PC-3 (cell line): ENCODE measurements at regions not wholly inside any gene's neighbourhood (a gene's known extent, or its start where the extent isn't known, plus 50 kb on each side); places are given as distances from the start of the nearest gene placed in this dataset.

Experiments
- ATAC-seq: fragments of 200-7000 bp; cut with Tn5 transposase; 2 replicates; pipeline ENCODE4 v1.9.1; 2020; ENCODE audit warnings: mild to moderate bottlenecking, moderate library complexity
- BruUV-seq: library from RNA; stranded (reverse); fragments of 400-500 nt; replicated peaks from 2 replicates; lab custom pipeline; 2021; lab: Mats Ljungman, UMichigan
- CTCF ChIA-PET: fragments of 300-600 bp; sonication (Branson Sonifier 250); formaldehyde crosslinking; loops from one replicate; lab custom pipeline; 2022; ENCODE audit warnings: antibody characterized with exemption; lab: Charles Lee
- POLR2A ChIA-PET: fragments of 300-600 bp; sonication (Branson Sonifier 250); formaldehyde crosslinking; loops from one replicate; lab custom pipeline; 2022; ENCODE audit warnings: antibody characterized with exemption; ENCODE audit not compliant: unreplicated experiment; lab: Charles Lee
- DNase-seq: peaks from one replicate; pipeline ENCODE4 v3.0.0-alpha.2; 2015
- H2AFZ ChIP-seq: fragments of 300-600 bp; sonication (generic); 2 replicates; pipeline ENCODE4 v1.6.0; 2016; ENCODE audit warnings: antibody characterized with exemption, low read length
- H3F3A ChIP-seq: fragments of 300-600 bp; sonication (generic); one replicate; pipeline ENCODE4 v1.6.0; 2017; ENCODE audit warnings: antibody characterized with exemption, low read length, control low read depth, mild to moderate bottlenecking; ENCODE audit not compliant: unreplicated experiment
- H3K27ac ChIP-seq: fragments of 300-600 bp; sonication (generic); 2 replicates; pipeline ENCODE4 v1.5.1; 2016; ENCODE audit warnings: mild to moderate bottlenecking, low read length
- H3K27me3 ChIP-seq: fragments of 300-600 bp; sonication (generic); 2 replicates; pipeline ENCODE4 v1.6.1; 2016; ENCODE audit warnings: low read length, mixed read lengths
- H3K36me3 ChIP-seq: fragments of 300-600 bp; sonication (generic); 2 replicates; pipeline ENCODE4 v1.6.1; 2016; ENCODE audit warnings: low read depth, mixed run types, low read length, mixed read lengths
- H3K4me1 ChIP-seq: fragments of 300-600 bp; sonication (generic); 2 replicates; pipeline ENCODE4 v1.5.1; 2016; ENCODE audit warnings: low read length; ENCODE audit not compliant: insufficient read depth
- H3K4me2 ChIP-seq: fragments of 300-600 bp; sonication (generic); 2 replicates; pipeline ENCODE4 v1.6.0; 2016; ENCODE audit warnings: low read length
- H3K4me3 ChIP-seq: fragments of 300-600 bp; sonication (generic); 2 replicates; pipeline ENCODE4 v1.5.1; 2016; ENCODE audit warnings: mild to moderate bottlenecking, low read length, mixed read lengths
- H3K79me2 ChIP-seq: fragments of 300-600 bp; sonication (generic); 2 replicates; pipeline ENCODE4 v1.6.1; 2017; ENCODE audit warnings: low read length, mixed read lengths
- H3K9ac ChIP-seq: fragments of 300-600 bp; sonication (generic); 2 replicates; pipeline ENCODE4 v1.6.0; 2016; ENCODE audit warnings: mild to moderate bottlenecking, low read length
- H3K9me2 ChIP-seq: fragments of 300-600 bp; sonication (generic); replicated peaks from 2 replicates; pipeline ENCODE4 v1.6.1; 2016; ENCODE audit warnings: mixed run types, low read length, mixed read lengths
- H3K9me3 ChIP-seq: fragments of 300-600 bp; sonication (generic); 2 replicates; pipeline ENCODE4 v1.6.1; 2016; ENCODE audit warnings: low read length, mixed read lengths
- H4K20me1 ChIP-seq: fragments of 300-600 bp; sonication (generic); 2 replicates; pipeline ENCODE4 v1.6.1; 2016; ENCODE audit warnings: low read length, mixed read lengths
- CTCF ChIP-seq: fragments of 300-600 bp; sonication (generic); conservative IDR thresholded peaks from 2 replicates; pipeline ENCODE4 v1.5.1; 2017; ENCODE audit warnings: antibody characterized with exemption, low read depth, mild to moderate bottlenecking, low read length
- EZH2 ChIP-seq: fragments of 300-600 bp; sonication (generic); IDR thresholded peaks from one replicate; pipeline ENCODE4 v1.6.1; 2017; ENCODE audit warnings: antibody characterized with exemption, mild to moderate bottlenecking, low read length; ENCODE audit not compliant: unreplicated experiment
- EZH2phosphoT487 ChIP-seq: fragments of 300-600 bp; sonication (generic); IDR thresholded peaks from 2 replicates; pipeline ENCODE4 v1.6.1; 2018; ENCODE audit warnings: mild to moderate bottlenecking, antibody characterized with exemption, low read length, borderline replicate concordance
- intact Hi-C: fragments of 100-400 bp; cut with micrococcal nuclease; formaldehyde crosslinking; loops from 2 replicates; pipeline ENCODE4 v1.9.0; 2023

- H3K4me2 ChIP-seq = no peak overlapping the region
- no peaks in the 10 kb centered on the region for H3K27me3 ChIP-seq
- no peaks in the 10 kb centered on the region for H3F3A ChIP-seq
- H3K9ac ChIP-seq = no peak overlapping the region
- TF ChIP-seq CTCF (no peak), EZH2 (no peak), EZH2phosphoT487 (no peak)
- H4K20me1 ChIP-seq = no peaks in the 10 kb centered on the region
- no peaks in the 10 kb centered on the region for H3K4me1 ChIP-seq
- no peak overlapping the region for H3K27ac ChIP-seq
- ChIA-PET POLR2A (no interaction called here), CTCF (no interaction called here)
- no peak overlapping the region for H2AFZ ChIP-seq
- no TSS peak for BruUV-seq
- H3K36me3 ChIP-seq = no peaks in the 10 kb centered on the region
- no peaks in the 10 kb centered on the region for H3K79me2 ChIP-seq
- no peaks in the 10 kb centered on the region for H3K9me3 ChIP-seq
- intact Hi-C loops = no loop called here
- ATAC-seq (no peak), DNase-seq (no peak)
- H3K4me3 ChIP-seq = no peak overlapping the region
- H3K9me2 ChIP-seq = no peaks in the 10 kb centered on the region
These were observed 627.9 kb upstream of the KIRREL3 start for GRCh38 chr11:127628458-127628785.

- CTCF ChIA-PET = no interaction called here
- BruUV-seq = no TSS peak
- intact Hi-C loops = no loop called here
- no peaks in the 10 kb centered on the region for H3K79me2 ChIP-seq
- H3K4me2 ChIP-seq = no peak overlapping the region
- POLR2A ChIA-PET = no interaction called here
- H3F3A ChIP-seq = no peaks in the 10 kb centered on the region
- no peaks in the 10 kb centered on the region for H3K9me2 ChIP-seq
- no peak for DNase-seq
- H3K9me3 ChIP-seq = no peaks in the 10 kb centered on the region
- no peaks in the 10 kb centered on the region for H3K27me3 ChIP-seq
- no peak overlapping the region for H2AFZ ChIP-seq
- no peak overlapping the region for H3K9ac ChIP-seq
- no peak overlapping the region for H3K27ac ChIP-seq
- H3K4me1 ChIP-seq = no peaks in the 10 kb centered on the region
- TF ChIP-seq CTCF (no peak), EZH2phosphoT487 (no peak), EZH2 (no peak)
- no peaks in the 10 kb centered on the region for H3K36me3 ChIP-seq
- H4K20me1 ChIP-seq = no peaks in the 10 kb centered on the region
- H3K4me3 ChIP-seq = no peak overlapping the region
- no peak for ATAC-seq
These were observed 627.3 kb upstream of the KIRREL3 start for GRCh38 chr11:127627629-127628457.

GRCh38 chr11:127627204-127627603 lies 626.6 kb upstream of the KIRREL3 start:
- no TSS peak for BruUV-seq

More at GRCh38 chr11:127627204-127627603, 626.6 kb upstream of the KIRREL3 start:
- ATAC-seq (no peak), DNase-seq (no peak)
- Histone ChIP-seq H2AFZ (no peak overlapping the region), H3K27me3 (no peaks in the 10 kb centered on the region), H4K20me1 (no peaks in the 10 kb centered on the region), H3K9me2 (no peaks in the 10 kb centered on the region), H3K27ac (no peak overlapping the region), H3K79me2 (no peaks in the 10 kb centered on the region), H3K36me3 (no peaks in the 10 kb centered on the region), H3F3A (no peaks in the 10 kb centered on the region), H3K9ac (no peak overlapping the region), H3K4me2 (no peak overlapping the region), H3K4me3 (no peak overlapping the region), H3K4me1 (no peaks in the 10 kb centered on the region), H3K9me3 (no peaks in the 10 kb centered on the region)
- intact Hi-C loops = no loop called here
- CTCF ChIA-PET = no interaction called here
- TF ChIP-seq CTCF = no peak
- no peak for TF ChIP-seq EZH2phosphoT487
- TF ChIP-seq EZH2 = no peak
- POLR2A ChIA-PET = no interaction called here
